NCI-H2081 treated with DMSO at 0.1 percent for 48 hours (cell line): ENCODE measurements at regions not wholly inside any gene's neighbourhood (a gene's known extent, or its start where the extent isn't known, plus 50 kb on each side); places are given as distances from the start of the nearest gene placed in this dataset.
"Not testable (repeated sequence)": the region's sequence is repeated elsewhere in the genome, so short reads cannot be mapped to it uniquely, and the experiment has no call there.

Experiments used
- DNase-seq: peaks from one replicate; lab custom pipeline; 2025; lab: John Stamatoyannopoulos, UW

GRCh38 chr11:134944131-134944530, 532.1 kb upstream of the B3GAT1 start:
- no peak for DNase-seq

GRCh38 chr11:134943544-134943943, 531.5 kb upstream of the B3GAT1 start:
- no peak for DNase-seq

DNA sequence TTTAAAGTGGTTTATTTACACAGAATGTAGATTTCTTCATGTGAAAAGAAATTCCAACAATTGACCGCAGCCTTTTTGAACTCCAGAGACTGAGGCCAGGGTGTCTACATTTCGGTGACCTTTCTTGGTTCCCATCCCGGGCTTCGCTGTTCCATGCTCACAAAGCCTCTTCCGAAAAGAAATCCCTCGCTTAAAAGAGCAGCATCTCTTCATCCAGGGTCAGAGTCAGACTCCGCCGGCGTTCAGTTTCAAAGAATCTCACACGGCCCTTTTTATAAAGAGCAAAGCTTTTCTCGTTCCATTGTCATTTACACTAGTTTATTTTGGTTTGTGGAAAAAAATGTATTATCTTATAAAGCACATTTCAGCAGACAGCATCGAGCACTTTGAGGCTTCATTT, 530.6 kb upstream of the B3GAT1 start:
- DNase-seq: no peak

- not testable (repeated sequence) for DNase-seq
Observed at GRCh38 chr11:134941936-134942600, 530.0 kb upstream of the B3GAT1 start.

GRCh38 chr11:134941326-134941725, 529.3 kb upstream of the B3GAT1 start:
- no peak for DNase-seq

DNA sequence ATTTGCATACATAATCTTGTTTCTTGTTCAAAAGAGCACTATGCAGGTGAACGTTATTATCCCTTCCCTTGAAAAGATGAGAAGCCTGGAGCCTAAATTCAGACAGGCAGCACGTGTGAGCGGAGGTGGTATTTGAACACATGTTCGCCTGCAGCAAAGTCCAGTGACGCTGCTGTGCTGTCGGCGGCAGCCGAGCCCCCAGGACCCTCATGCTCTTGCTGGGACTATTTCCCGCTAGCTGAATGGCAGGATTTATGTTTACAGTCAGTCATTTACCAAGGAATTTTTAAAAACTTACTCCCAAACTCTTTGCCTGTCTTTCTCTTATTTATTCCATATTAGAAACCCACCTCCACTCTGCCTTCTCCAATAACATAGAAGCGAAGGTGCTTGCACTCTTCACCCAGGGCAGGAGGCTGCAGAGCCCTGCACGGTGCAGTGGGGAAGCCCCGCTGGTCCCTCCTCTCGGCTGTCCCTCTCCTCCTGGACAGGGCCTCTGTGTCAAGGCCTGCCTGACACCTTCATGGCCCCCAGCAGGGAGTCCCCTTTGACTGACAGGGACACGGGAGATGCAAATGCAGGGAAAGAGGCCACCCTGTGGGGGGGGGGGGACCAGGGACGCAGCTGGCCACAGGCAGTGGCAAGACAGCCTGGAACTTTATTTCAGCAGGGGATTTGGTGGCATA, 528.5 kb upstream of the B3GAT1 start:
- no peak for DNase-seq

GRCh38 chr11:134939905-134940304, 527.9 kb upstream of the B3GAT1 start:
- DNase-seq: no peak

GRCh38 chr11:134939031-134939430, 527.0 kb upstream of the B3GAT1 start:
- DNase-seq: no peak

GRCh38 chr11:134938212-134938611, 526.2 kb upstream of the B3GAT1 start:
- no peak for DNase-seq

- not testable (repeated sequence) for DNase-seq
Observed at GRCh38 chr11:134937193-134937592, 525.2 kb upstream of the B3GAT1 start.

GRCh38 chr11:134932761-134933160, 520.7 kb upstream of the B3GAT1 start:
- DNase-seq: no peak

- no peak for DNase-seq
Observed at GRCh38 chr11:134925432-134925831, 513.4 kb upstream of the B3GAT1 start.

DNA sequence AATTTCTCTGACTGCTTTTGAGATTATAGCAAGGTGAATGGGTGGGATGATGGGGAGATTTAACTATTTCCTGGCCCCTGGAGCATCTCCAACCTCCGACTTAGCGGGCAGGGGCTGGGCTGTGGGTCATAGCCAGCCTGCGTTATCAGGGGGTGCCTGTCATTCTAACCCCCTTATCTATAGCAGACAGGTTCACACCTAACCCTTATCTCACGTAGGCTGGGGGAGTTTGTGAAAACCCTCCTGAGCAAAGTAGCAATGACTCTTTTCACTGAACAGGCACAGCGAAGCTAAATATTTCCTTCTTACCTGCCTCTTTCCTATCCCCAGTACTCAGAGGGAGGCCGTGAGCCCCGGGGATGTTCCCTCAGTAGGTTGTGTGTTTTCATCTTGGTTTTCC, 511.4 kb upstream of the B3GAT1 start:
- no peak for DNase-seq

- no peak for DNase-seq
Observed at GRCh38 chr11:134921938-134922337, 509.9 kb upstream of the B3GAT1 start.

DNA sequence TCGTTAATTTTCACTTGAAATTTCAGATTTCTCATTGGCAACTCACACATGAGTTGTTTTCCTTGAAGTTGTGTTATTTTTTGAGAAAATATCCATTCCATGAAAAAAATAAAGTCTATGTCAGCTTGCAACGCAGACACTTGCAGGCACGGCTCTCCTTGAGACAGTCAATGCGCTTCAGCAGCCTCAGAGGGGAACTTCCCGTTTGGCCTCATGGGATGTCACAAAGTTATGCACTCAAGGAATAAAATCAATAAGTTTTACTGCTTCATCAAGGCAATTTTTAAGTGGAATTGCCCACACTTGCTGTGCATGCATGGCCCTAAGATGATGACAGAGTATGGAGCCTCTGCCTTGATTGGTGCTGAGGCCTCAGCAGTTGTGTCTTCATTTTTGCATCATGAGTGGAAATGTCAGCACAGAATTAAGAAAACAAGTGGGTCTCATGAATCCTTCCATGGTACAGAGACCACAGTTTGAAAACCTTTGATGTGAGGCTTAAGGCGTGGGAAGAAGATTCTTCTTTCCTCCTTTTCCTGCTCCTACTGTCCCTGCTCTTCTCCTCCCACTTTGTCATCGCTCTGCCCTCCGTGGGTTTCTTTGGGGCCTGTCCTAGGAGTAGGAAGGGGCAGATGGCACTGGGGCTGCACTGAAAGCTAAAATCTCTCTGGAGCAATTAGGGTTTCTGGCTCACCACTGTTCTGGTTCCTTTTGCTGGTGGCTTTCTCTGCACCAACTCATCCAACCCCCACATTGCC, 509.0 kb upstream of the B3GAT1 start:
- no peak for DNase-seq

GRCh38 chr11:134916421-134917213, 504.6 kb upstream of the B3GAT1 start:
- DNase-seq: no peak

- no peak for DNase-seq
Observed at GRCh38 chr11:134915881-134916280, 503.8 kb upstream of the B3GAT1 start.

GRCh38 chr11:134915212-134915611, 503.2 kb upstream of the B3GAT1 start:
- no peak for DNase-seq

- no peak for DNase-seq
Observed at GRCh38 chr11:134913999-134914590, 502.1 kb upstream of the B3GAT1 start.

DNA sequence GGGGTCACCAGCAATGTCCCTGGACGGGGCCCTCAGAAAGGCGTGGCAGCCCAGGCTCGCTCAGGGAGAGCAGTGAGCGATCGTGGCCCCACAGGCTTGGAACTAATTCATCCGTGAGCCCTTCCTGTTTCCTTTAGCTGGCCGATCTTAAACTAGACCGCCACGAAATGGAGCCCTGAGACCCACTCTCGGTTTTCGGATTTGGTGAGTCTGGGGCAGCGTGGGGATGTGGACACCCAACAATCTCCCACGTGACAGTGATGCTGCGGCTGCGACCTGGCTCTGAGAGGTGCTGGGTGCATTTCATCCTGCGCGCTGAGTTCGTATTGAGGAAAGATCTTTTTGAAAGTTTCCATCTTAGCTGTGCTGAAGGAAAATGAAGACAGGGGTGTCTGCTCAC, 501.3 kb upstream of the B3GAT1 start:
- no peak for DNase-seq

GRCh38 chr11:134911514-134912180, 499.6 kb upstream of the B3GAT1 start:
- no peak for DNase-seq
